ENCODE measurements at regions not wholly inside any gene's neighbourhood (a gene's known extent, or its start where the extent isn't known, plus 50 kb on each side); places are given as distances from the start of the nearest gene placed in this dataset.

DNA sequence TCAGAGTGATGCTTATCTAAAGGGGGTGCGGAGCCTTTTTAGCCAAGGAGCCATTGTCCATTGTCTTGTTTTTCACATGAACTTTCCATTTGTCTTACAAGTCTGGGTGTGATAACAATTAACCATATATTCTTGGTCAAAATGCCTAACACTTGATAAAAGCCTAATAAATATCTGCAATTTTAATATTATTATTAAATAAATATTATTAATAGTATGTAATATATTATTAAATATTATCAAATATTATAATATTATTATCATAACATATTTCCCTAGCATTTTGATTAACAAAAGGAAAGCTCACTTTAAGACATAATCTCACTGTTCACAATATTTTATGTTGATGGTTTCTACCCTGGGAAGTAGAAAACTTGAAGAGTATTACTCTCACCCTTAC lies 1143.6 kb upstream of the GYPC start:
- no peak overlapping the region for H3K4me3 ChIP-seq (replicated peaks; ENCODE audit: low read depth, low read length)
- no peak for TF ChIP-seq CTCF (IDR thresholded peaks at IDR 0.05; ENCODE audit: low read depth, low read length, missing control alignments)
- DNase-seq (ENCODE audit: extremely low read depth, low read depth) = no peak

GRCh38 chr2:125516496-125517109 lies 1139.4 kb upstream of the GYPC start:
- DNase-seq (ENCODE audit: extremely low read depth, low read depth) = no peak
- no peak overlapping the region for H3K4me3 ChIP-seq (replicated peaks; ENCODE audit: low read depth, low read length)
- peak; percentile 42 for TF ChIP-seq CTCF (IDR thresholded peaks at IDR 0.05; ENCODE audit: low read depth, low read length, missing control alignments)

DNA sequence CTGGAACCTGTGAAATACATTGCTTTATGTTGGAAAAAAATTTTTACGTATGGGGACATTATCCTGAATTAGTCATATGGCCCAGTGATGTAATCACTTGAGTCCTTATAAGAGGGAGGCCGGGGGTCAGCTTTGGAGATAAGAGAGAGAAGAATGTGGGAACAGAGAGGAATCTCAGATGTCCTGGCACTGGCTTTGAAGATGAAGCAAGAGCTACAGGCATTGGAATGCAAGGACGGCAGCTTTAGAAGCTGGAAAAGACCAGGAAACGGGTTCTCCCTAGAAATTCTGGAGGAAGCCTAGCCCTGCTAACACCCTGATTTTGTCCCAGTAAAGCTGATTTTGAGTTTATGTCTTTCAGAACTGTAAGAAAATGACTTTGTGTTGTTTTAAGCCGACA lies 1129.9 kb upstream of the GYPC start:
- TF ChIP-seq CTCF (IDR thresholded peaks at IDR 0.05; ENCODE audit: low read depth, low read length, missing control alignments) = no peak
- no peak for DNase-seq (ENCODE audit: extremely low read depth, low read depth)

GRCh38 chr2:125535089-125535488 lies 1120.9 kb upstream of the GYPC start:
- no peak for TF ChIP-seq CTCF (IDR thresholded peaks at IDR 0.05; ENCODE audit: low read depth, low read length, missing control alignments)
- DNase-seq (ENCODE audit: extremely low read depth, low read depth) = no peak
- H3K4me3 ChIP-seq (replicated peaks; ENCODE audit: low read depth, low read length) = no peak overlapping the region

More for the DNA sequence above, 1129.9 kb upstream of the GYPC start:
- no peak overlapping the region for H3K4me3 ChIP-seq (replicated peaks; ENCODE audit: low read depth, low read length)

GRCh38 chr2:125543968-125544514 lies 1111.9 kb upstream of the GYPC start:
- TF ChIP-seq CTCF (IDR thresholded peaks at IDR 0.05; ENCODE audit: low read depth, low read length, missing control alignments) = no peak
- DNase-seq (ENCODE audit: extremely low read depth, low read depth) = no peak
- no peak overlapping the region for H3K4me3 ChIP-seq (replicated peaks; ENCODE audit: low read depth, low read length)

GRCh38 chr2:125553768-125554167 lies 1102.2 kb upstream of the GYPC start:
- no peak for TF ChIP-seq CTCF (IDR thresholded peaks at IDR 0.05; ENCODE audit: low read depth, low read length, missing control alignments)
- no peak for DNase-seq (ENCODE audit: extremely low read depth, low read depth)
- H3K4me3 ChIP-seq (replicated peaks; ENCODE audit: low read depth, low read length) = no peak overlapping the region

DNA sequence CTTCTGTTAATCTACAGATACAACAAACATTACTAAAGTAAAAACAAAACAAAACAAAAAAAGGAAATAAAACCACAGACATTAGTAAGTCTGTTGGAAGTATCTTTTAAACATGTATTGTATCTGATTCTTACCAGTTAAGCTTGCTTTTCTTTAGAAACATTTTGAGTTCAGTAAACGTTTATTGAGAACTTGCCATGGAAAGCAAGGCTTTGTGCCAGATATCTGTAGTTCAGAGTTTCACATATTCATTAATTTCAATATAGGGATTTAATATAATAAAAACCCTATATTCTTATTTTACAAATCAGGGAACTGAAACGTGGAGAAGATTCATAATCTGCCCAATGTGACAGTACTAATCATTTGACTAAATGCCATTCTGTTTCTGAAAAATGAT lies 1101.0 kb upstream of the GYPC start:
- no peak overlapping the region for H3K4me3 ChIP-seq (replicated peaks; ENCODE audit: low read depth, low read length)
- no peak for TF ChIP-seq CTCF (IDR thresholded peaks at IDR 0.05; ENCODE audit: low read depth, low read length, missing control alignments)
- no peak for DNase-seq (ENCODE audit: extremely low read depth, low read depth)

All from HFF-Myc (cell line).